ENCODE measurements at regions not wholly inside any gene's neighbourhood (a gene's known extent, or its start where the extent isn't known, plus 50 kb on each side); places are given as distances from the start of the nearest gene placed in this dataset.

GRCh38 chr5:96264047-96264446 is 169.0 kb downstream of the PCSK1 start:
- Histone ChIP-seq H3K9ac (ENCODE audit: low read length) (no peak overlapping the region), H3K27ac (ENCODE audit: low read depth, low read length) (no peak overlapping the region), H3K79me2 (ENCODE audit: insufficient read depth, low read length) (no peaks in the 10 kb centered on the region), H3K27me3 (ENCODE audit: insufficient read depth, low read length) (no peaks in the 10 kb centered on the region), H3K9me2 (ENCODE audit: insufficient read depth) (no peaks in the 10 kb centered on the region), H2AFZ (ENCODE audit: low read depth, low read length, poor library complexity, severe bottlenecking) (no peak overlapping the region), H3K36me3 (ENCODE audit: control insufficient read depth in 1 of 2, insufficient read depth in 2 of 2, low read length in 2 of 2) (no peaks in the 10 kb centered on the region), H4K20me1 (ENCODE audit: insufficient read depth) (no peaks in the 10 kb centered on the region), H3K4me1 (ENCODE audit: control insufficient read depth in 1 of 2, insufficient read depth in 2 of 2, low read length in 2 of 2) (peaks cover 4 to 6% of the 10 kb centered on the region in 2 experiments; a peak in 3 of 4 replicates), H3K4me3 (replicated peaks in 1 of 2; ENCODE audit: low read depth in 1 of 2, low read length in 2 of 2) (no peak overlapping the region), H3K4me2 (ENCODE audit: low read length) (no peak overlapping the region), H3K9me3 (ENCODE audit: control insufficient read depth in 1 of 2, insufficient read depth in 1 of 2, low read depth in 1 of 2, low read length in 2 of 2) (no peaks in the 10 kb centered on the region; a peak in 1 of 4 replicates)
- ChIA-PET POLR2A (no interaction called here), CTCF (no interaction called here), RAD21 (ENCODE audit: low non-redundant PET in 1 of 2, low total read pairs in 2 of 2, uncharacterized antibody in 2 of 2, unreplicated experiment in 2 of 2) (no interaction called here)
- intact Hi-C loops (cut with micrococcal nuclease) = no loop called here
- ATAC-seq (no peak), DNase-seq (ENCODE audit: low read depth, low spot score) (no peak)
- no TSS peak for BruUV-seq (replicated peaks)
- TF ChIP-seq YY1 (IDR thresholded peaks at IDR 0.05; ENCODE audit: extremely low read depth, insufficient replicate concordance, low read depth, low read length) (no peak), CTCF (IDR thresholded peaks at IDR 0.05 in 2 of 3, conservative IDR thresholded peaks at IDR 0.05 in 1 of 3; ENCODE audit: borderline replicate concordance in 1 of 3, insufficient read depth in 1 of 3, low read depth in 2 of 3, low read length in 2 of 3) (no peak), SIN3A (IDR thresholded peaks at IDR 0.05; ENCODE audit: low read depth) (no peak), REST (IDR thresholded peaks at IDR 0.05; ENCODE audit: low read depth) (no peak), ZNF274 (IDR thresholded peaks at IDR 0.05; ENCODE audit: low read depth, low read length) (no peak), ZBTB33 (IDR thresholded peaks at IDR 0.05; ENCODE audit: extremely low read depth, insufficient replicate concordance, low read length) (no peak), ATF3 (IDR thresholded peaks at IDR 0.05) (no peak), POLR2AphosphoS5 (IDR thresholded peaks at IDR 0.05; ENCODE audit: low read depth, low read length) (no peak), SRF (IDR thresholded peaks at IDR 0.05; ENCODE audit: low read depth) (no peak), MAX (IDR thresholded peaks at IDR 0.05) (no peak), ZFX (IDR thresholded peaks at IDR 0.05) (no peak)

Measured in HCT116 (cell line).